GM12878 (cell line): ENCODE measurements at regions not wholly inside any gene's neighbourhood (a gene's known extent, or its start where the extent isn't known, plus 50 kb on each side); places are given as distances from the start of the nearest gene placed in this dataset.

Experiments
- ATAC-seq: fragments of 200-7000 bp; cut with Tn5 transposase; 3 replicates; pipeline ENCODE4 v1.9.1; 2020; ENCODE audit warnings: mild to moderate bottlenecking, moderate library complexity
- BruUV-seq: library from RNA; stranded (reverse); fragments of 400-500 nt; replicated peaks from 2 replicates; lab custom pipeline; 2021; lab: Mats Ljungman, UMichigan
- CTCF ChIA-PET: fragments of 300-600 bp; sonication (Branson Sonifier 250); formaldehyde crosslinking; extraction: SDS; loops from one replicate; lab custom pipeline; 2021; ENCODE audit warnings: inconsistent platforms; lab: Yijun Ruan, JAX
- POLR2A ChIA-PET: fragments of 350-600 bp; formaldehyde crosslinking; extraction: SDS; loops from one replicate; lab custom pipeline; 2021; ENCODE audit warnings: inconsistent platforms; lab: Charles Lee
- RAD21 ChIA-PET: fragments of 300-600 bp; sonication (Branson Sonifier 250); formaldehyde crosslinking; loops from one replicate; lab custom pipeline; 2023; ENCODE audit warnings: antibody characterized with exemption; ENCODE audit not compliant: unreplicated experiment; lab: Charles Lee
- SMC1A ChIA-PET: fragments of 300-600 bp; sonication (Branson Sonifier 250); formaldehyde crosslinking; loops from one replicate; lab custom pipeline; 2023; ENCODE audit not compliant: unreplicated experiment, uncharacterized antibody; lab: Charles Lee
- DNase-seq: peaks from one replicate; pipeline ENCODE4 v3.0.0-alpha.2; 2011; ENCODE audit warnings: low read depth, low spot score
- FAIRE-seq: peaks from 3 replicates; lab custom pipeline; 2011; peaks lifted over from hg19 to GRCh38; lab: Jason Lieb, UNC
- H2AFZ ChIP-seq: 2 replicates; pipeline ENCODE4 v1.6.0; 2011; ENCODE audit warnings: low read depth, low read length, control low read depth; ENCODE audit not compliant: control insufficient read depth
- H3K27ac ChIP-seq: 2 replicates; pipeline ENCODE4 v1.5.1; 2011; ENCODE audit warnings: control low read depth; ENCODE audit not compliant: control insufficient read depth, insufficient read depth
- H3K27me3 ChIP-seq, 2 experiments: replicated peaks in 1 of 2; 2 replicates each; pipeline versions ENCODE4 v1.6.0 to v1.6.1; 2011; ENCODE audit warnings: low read length in 1 of 2; ENCODE audit not compliant: control insufficient read depth in 2 of 2, insufficient read depth in 2 of 2
- H3K36me3 ChIP-seq, 2 experiments: 2 replicates each; pipeline ENCODE4 v1.5.1; 2011; ENCODE audit warnings: low read length in 1 of 2; ENCODE audit not compliant: control insufficient read depth in 2 of 2, insufficient read depth in 2 of 2
- H3K4me1 ChIP-seq: 2 replicates; pipeline ENCODE4 v1.6.1; 2011; ENCODE audit warnings: mild to moderate bottlenecking, low read length, moderate library complexity, mixed read lengths; ENCODE audit not compliant: control insufficient read depth, insufficient read depth
- H3K4me2 ChIP-seq: 2 replicates; pipeline ENCODE4 v1.6.0; 2011; ENCODE audit warnings: control low read depth; ENCODE audit not compliant: control insufficient read depth, insufficient read depth
- H3K4me3 ChIP-seq: fragments of 200-600 bp; sonication (generic); 2 replicates; pipeline ENCODE4 v1.5.1; 2016
- H3K79me2 ChIP-seq: 2 replicates; pipeline ENCODE4 v1.6.0; 2011; ENCODE audit warnings: low read length; ENCODE audit not compliant: control insufficient read depth, insufficient read depth
- H3K9ac ChIP-seq: 2 replicates; pipeline ENCODE4 v1.8.0; 2011; ENCODE audit warnings: low read length, control low read depth, mixed read lengths; ENCODE audit not compliant: control insufficient read depth, insufficient read depth
- H3K9me3 ChIP-seq: replicated peaks from 3 replicates; pipeline ENCODE4 v1.5.1; 2011; ENCODE audit warnings: mild to moderate bottlenecking, low read length; ENCODE audit not compliant: control insufficient read depth, insufficient read depth
- H4K20me1 ChIP-seq: 2 replicates; pipeline ENCODE4 v1.6.0; 2011; ENCODE audit not compliant: control insufficient read depth, insufficient read depth
- BCL3 ChIP-seq: IDR thresholded peaks from 2 replicates; pipeline ENCODE4 v1.6.1; 2011; ENCODE audit warnings: borderline replicate concordance, low read depth, mild to moderate bottlenecking, moderate library complexity, low read length; ENCODE audit not compliant: insufficient read depth, poor library complexity, severe bottlenecking
- ELK1 ChIP-seq: IDR thresholded peaks from 2 replicates; pipeline ENCODE4 v1.6.1; 2012; ENCODE audit warnings: low read depth, low read length, improper control_type of control experiment
- FOXK2 ChIP-seq: fragments of 450-650 bp; IDR thresholded peaks from 2 replicates; pipeline ENCODE4 v1.6.1; 2017; ENCODE audit warnings: mild to moderate bottlenecking, moderate library complexity
- HDAC2 ChIP-seq: fragments of 200-600 bp; sonication (generic); IDR thresholded peaks from 2 replicates; pipeline ENCODE4 v1.6.1; 2017
- HSF1 ChIP-seq: fragments of 150-350 bp; IDR thresholded peaks from 2 replicates; pipeline ENCODE4 v1.6.1; 2014; ENCODE audit warnings: mild to moderate bottlenecking, low read depth, low read length
- JUND ChIP-seq: IDR thresholded peaks from 2 replicates; pipeline ENCODE4 v1.6.1; 2012; ENCODE audit warnings: low read depth, mild to moderate bottlenecking, low read length, improper control_type of control experiment, moderate library complexity
- RAD51 ChIP-seq: fragments of 450-650 bp; IDR thresholded peaks from 2 replicates; pipeline ENCODE4 v1.6.1; 2016; ENCODE audit warnings: moderate library complexity, mild to moderate bottlenecking, inconsistent platforms
- RUNX3 ChIP-seq: IDR thresholded peaks from 2 replicates; pipeline ENCODE4 v1.6.1; 2012; ENCODE audit warnings: low read length, inconsistent platforms
- SMAD5 ChIP-seq: IDR thresholded peaks from 2 replicates; pipeline ENCODE4 v1.6.1; 2016; ENCODE audit warnings: antibody characterized with exemption, low read depth
- TBL1XR1 ChIP-seq: IDR thresholded peaks from 2 replicates; pipeline ENCODE4 v1.6.1; 2012; ENCODE audit warnings: low read depth, low read length, improper control_type of control experiment
- ZNF24 ChIP-seq: fragments of 450-650 bp; IDR thresholded peaks from 2 replicates; pipeline ENCODE4 v1.6.1; 2017; ENCODE audit warnings: antibody characterized with exemption, mild to moderate bottlenecking
- ZNF622 ChIP-seq: fragments of 450-650 bp; IDR thresholded peaks from 2 replicates; pipeline ENCODE4 v1.6.1; 2017; ENCODE audit warnings: mild to moderate bottlenecking, inconsistent platforms
- WGBS: methylation state at CpG from one replicate; pipeline ENCODE4 v1.1.6; 2016; ENCODE audit warnings: low lambda C conversion rate; ENCODE audit not compliant: insufficient replicate concordance, insufficient coverage; ENCODE audit errors: missing lambda C conversion rate; 5-methylcytosine and 5-hydroxymethylcytosine counted together
- in situ Hi-C: fragments of 300-500 bp; cut with MboI; formaldehyde crosslinking; loops from 9 replicates; pipeline ENCODE4 v1.14.3; 2018; ENCODE audit warnings: mixed read lengths
- intact Hi-C: fragments of 100-400 bp; cut with micrococcal nuclease; formaldehyde crosslinking; loops from one replicate; pipeline ENCODE4 v1.14.2; 2022; ENCODE audit not compliant: unreplicated experiment

- Histone ChIP-seq H4K20me1 (no peaks in the 10 kb centered on the region), H3K79me2 (no peaks in the 10 kb centered on the region), H3K9me3 (peaks cover 54% of the 10 kb centered on the region), H2AFZ (no peak overlapping the region), H3K4me2 (no peak overlapping the region; the same call in 1 of the 2 replicates), H3K4me1 (peaks cover 15% of the 10 kb centered on the region), H3K9ac (no peak overlapping the region), H3K27ac (no peak overlapping the region), H3K36me3 (peaks cover 0 to 4% of the 10 kb centered on the region in 2 experiments; a peak in 2 of 4 replicates), H3K27me3 (no peaks in the 10 kb centered on the region), H3K4me3 (no peak overlapping the region)
- intact Hi-C loops: no loop called here
- SMC1A ChIA-PET: interaction anchor here (0.6 to 9.0 kb wide), 5 partner anchors 12 to 228 kb away, joined by 3 to 125 read pairs (median 3); no protein-coding TSS in a partner anchor
- FAIRE-seq (peak; percentile 18), ATAC-seq (no peak), DNase-seq (no peak)
- RAD21 ChIA-PET: interaction anchor here (0.5 kb wide), 1 partner anchor 73 kb away, joined by 4 read pairs; no protein-coding TSS in a partner anchor
- CTCF ChIA-PET: interaction anchor here (0.9 to 1.2 kb wide), 2 partner anchors 10 to 16 kb away, joined by 3 read pairs; no protein-coding TSS in a partner anchor
- in situ Hi-C loops: no loop called here
- BruUV-seq: no TSS peak
- POLR2A ChIA-PET: interaction anchor here (1.2 to 2.1 kb wide), 2 partner anchors 8 to 9 kb away, joined by 5 to 10 read pairs; no protein-coding TSS in a partner anchor
- WGBS: 34% methylated on average over 11 of the region's 11 CpGs
- TF ChIP-seq FOXK2 (no peak), RUNX3 (no peak), JUND (no peak), ZNF622 (no peak), SMAD5 (no peak), ELK1 (no peak), TBL1XR1 (no peak), HSF1 (no peak), BCL3 (no peak), ZNF24 (no peak), RAD51 (no peak), HDAC2 (no peak)
These were observed 433.8 kb upstream of the ID2 start for GRCh38 chr2:8247905-8248622.
